Left renal pelvis (tissue), 4 donors: ENCODE measurements at regions not wholly inside any gene's neighbourhood (a gene's known extent, or its start where the extent isn't known, plus 50 kb on each side); places are given as distances from the start of the nearest gene placed in this dataset.

Experiments
- DNase-seq, 4 donors: peaks; one replicate each; pipeline ENCODE4 v3.0.0-alpha.2; 2013; ENCODE audit warnings: low read depth in 4 of 4, low spot score in 3 of 4

DNA sequence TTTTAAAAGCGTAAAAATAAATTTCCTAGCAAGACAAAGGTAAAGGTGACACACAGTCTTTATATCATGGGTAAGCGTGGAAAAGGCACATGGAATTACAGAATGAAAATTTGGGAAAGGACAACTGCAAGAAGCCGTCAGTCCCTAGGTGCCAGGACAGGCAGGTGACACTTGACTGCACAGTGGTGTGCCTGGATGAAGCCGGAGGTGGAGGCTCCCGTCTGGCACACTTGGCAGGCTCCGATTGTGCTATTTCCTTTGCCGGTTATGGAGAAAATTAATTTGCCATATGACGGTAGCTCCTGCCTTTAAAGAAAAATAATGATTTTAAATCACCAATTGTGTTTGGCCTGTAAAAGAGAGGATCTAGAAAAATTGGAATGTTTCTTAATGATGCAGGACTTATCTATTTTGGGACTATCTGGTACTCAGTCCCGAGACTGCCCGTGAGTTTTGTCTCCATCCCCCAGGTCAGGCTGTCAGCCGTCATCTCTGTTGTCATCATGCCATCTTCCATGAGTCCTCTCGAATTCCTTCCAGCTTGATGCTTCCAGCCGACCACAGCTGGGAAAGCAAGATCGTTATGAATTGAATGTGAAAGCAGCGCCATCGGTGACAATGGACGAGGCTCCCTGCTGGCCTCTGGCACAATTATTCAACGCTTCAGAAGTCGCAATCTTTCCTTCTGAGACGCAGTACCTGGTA, 56.2 kb upstream of the MGMT start:
- no peak for DNase-seq

- no peak for DNase-seq
Observed at GRCh38 chr10:129411393-129411705, 55.7 kb upstream of the MGMT start.

DNA sequence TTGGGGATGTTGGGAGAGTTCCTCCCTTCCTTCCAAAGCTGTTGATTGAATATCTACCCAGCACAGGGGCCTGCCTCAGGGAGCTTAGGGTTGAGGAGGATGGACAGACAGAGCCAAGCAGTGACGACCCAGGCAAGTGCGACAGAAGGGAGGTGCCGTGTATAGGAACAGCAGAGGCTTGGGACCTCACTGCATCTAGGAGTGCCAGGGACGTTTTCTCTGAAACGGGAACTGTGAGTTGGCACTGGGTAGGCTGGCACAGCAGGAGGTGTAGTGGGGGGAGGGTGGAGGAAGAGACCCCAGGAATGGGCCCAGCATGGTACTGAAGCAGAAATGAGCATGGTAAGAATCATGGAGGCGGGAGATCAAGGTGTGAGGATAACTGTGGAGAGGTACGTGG, 55.3 kb upstream of the MGMT start:
- no peak for DNase-seq

DNA sequence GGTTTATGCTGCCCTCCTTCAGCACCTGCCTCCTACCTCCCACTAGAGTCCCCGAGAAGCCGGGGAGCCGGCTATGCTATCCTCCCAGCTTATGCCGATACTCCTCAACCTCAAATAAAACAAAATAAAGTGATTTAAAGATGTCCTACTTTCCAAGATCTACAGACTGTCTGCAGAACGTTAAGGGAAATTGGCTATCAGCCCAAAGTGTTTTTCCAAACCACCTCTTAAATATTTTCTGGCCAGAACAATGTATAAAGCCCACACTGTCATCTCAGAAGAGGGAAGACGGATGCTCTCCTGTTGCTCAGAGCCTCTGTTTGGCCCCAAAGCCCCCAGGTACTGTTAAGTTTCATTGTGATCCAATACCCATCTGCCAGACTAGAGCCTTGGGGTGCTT, 54.0 kb upstream of the MGMT start:
- DNase-seq: no peak

GRCh38 chr10:129415215-129416140, 51.6 kb upstream of the MGMT start:
- no peak for DNase-seq

DNA sequence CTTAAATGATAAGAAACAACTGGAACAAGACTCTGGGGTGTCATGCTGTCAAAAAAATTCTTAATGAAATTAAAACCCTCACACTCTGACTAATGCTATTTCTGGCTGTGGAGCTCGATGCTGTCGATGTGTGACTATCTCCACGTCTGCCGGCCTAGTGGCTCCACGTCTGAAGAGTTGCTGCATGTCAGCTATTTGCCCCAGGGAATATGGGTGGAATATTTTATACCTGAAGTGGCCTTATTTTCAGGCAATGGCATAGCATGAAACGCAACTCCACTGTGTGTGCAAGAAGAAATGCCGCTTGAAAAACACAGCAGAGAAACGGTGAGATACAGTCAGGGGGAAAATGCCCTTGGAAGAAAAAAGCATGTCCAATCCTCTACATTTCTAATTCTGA, 50.9 kb upstream of the MGMT start:
- DNase-seq: no peak

- DNase-seq: no peak
Observed at GRCh38 chr10:129416956-129417765, 49.9 kb upstream of the MGMT start.
